B cell (primary cell): ENCODE measurements at regions not wholly inside any gene's neighbourhood (a gene's known extent, or its start where the extent isn't known, plus 50 kb on each side); places are given as distances from the start of the nearest gene placed in this dataset.

Source experiments
- EZH2 ChIP-seq: IDR thresholded peaks from 2 replicates; pipeline ENCODE4 v1.6.1; 2012; ENCODE audit warnings: borderline replicate concordance, low read depth, mild to moderate bottlenecking, moderate library complexity, low read length; ENCODE audit not compliant: insufficient read depth, poor library complexity, severe bottlenecking
- TF ChIP-seq, protein P1 (sequence below): fragments of 200-600 bp; IDR thresholded peaks from one replicate; pipeline ENCODE4 v1.8.0; 2022; ENCODE audit warnings: antibody characterized with exemption, mild to moderate bottlenecking

DNA sequence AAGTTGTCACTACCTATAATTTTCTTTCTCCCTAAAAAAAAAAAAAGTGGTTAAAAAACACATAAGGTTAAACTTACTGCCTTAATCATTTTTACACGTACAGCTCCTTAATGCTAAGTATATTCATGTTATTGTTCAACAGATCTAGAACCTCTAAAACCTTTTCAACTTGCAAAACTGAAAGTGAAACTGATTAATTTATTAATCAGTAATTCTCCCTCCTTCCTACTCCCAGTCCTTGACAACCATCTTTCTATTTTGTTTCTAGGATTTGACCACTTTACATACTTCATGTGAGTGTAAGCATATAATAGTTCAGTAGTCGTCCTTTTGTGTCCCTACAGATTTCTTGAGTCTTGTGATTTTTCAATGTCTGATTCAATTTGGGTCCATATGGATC is 251.4 kb upstream of the KIF2B start:
- TF ChIP-seq, protein P1, sequence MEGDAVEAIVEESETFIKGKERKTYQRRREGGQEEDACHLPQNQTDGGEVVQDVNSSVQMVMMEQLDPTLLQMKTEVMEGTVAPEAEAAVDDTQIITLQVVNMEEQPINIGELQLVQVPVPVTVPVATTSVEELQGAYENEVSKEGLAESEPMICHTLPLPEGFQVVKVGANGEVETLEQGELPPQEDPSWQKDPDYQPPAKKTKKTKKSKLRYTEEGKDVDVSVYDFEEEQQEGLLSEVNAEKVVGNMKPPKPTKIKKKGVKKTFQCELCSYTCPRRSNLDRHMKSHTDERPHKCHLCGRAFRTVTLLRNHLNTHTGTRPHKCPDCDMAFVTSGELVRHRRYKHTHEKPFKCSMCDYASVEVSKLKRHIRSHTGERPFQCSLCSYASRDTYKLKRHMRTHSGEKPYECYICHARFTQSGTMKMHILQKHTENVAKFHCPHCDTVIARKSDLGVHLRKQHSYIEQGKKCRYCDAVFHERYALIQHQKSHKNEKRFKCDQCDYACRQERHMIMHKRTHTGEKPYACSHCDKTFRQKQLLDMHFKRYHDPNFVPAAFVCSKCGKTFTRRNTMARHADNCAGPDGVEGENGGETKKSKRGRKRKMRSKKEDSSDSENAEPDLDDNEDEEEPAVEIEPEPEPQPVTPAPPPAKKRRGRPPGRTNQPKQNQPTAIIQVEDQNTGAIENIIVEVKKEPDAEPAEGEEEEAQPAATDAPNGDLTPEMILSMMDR: no peak
- TF ChIP-seq EZH2: no peak
